ENCODE measurements at regions not wholly inside any gene's neighbourhood (a gene's known extent, or its start where the extent isn't known, plus 50 kb on each side); places are given as distances from the start of the nearest gene placed in this dataset.

GRCh38 chr9:18294229-18294628 lies 179.7 kb upstream of the ADAMTSL1 start:
- no peak for TF ChIP-seq CTCF (IDR thresholded peaks at IDR 0.05)
- TF ChIP-seq POLR2A (IDR thresholded peaks at IDR 0.05) = no peak

Measured in heart left ventricle (tissue), 13 donors.